ENCODE measurements at regions not wholly inside any gene's neighbourhood (a gene's known extent, or its start where the extent isn't known, plus 50 kb on each side); places are given as distances from the start of the nearest gene placed in this dataset.

DNA sequence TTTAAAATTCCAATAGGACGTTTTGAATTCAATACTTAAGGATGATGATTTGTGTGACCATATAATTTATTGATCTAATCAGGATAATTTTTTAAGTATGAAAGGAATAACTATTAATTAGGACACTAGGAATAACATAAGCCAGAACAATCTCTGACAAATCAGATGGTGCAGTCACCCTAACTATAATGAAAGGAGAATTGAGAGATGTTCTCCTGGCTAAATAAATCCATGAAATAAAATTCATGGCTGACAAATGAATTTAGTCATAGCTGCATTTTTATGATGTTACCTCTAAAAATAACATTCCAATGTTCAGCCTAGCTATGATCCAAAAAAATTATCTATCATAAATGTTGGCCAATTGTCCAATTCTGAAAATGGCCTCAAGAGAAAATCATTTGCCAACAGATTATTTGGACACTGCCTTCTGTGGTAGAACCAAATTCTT is 190.6 kb upstream of the NEIL3 start:
- TF ChIP-seq POLR2A (IDR thresholded peaks at IDR 0.05), result no peak
- TF ChIP-seq, protein P1, sequence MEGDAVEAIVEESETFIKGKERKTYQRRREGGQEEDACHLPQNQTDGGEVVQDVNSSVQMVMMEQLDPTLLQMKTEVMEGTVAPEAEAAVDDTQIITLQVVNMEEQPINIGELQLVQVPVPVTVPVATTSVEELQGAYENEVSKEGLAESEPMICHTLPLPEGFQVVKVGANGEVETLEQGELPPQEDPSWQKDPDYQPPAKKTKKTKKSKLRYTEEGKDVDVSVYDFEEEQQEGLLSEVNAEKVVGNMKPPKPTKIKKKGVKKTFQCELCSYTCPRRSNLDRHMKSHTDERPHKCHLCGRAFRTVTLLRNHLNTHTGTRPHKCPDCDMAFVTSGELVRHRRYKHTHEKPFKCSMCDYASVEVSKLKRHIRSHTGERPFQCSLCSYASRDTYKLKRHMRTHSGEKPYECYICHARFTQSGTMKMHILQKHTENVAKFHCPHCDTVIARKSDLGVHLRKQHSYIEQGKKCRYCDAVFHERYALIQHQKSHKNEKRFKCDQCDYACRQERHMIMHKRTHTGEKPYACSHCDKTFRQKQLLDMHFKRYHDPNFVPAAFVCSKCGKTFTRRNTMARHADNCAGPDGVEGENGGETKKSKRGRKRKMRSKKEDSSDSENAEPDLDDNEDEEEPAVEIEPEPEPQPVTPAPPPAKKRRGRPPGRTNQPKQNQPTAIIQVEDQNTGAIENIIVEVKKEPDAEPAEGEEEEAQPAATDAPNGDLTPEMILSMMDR (IDR thresholded peaks at IDR 0.05), result no peak
- no peak for TF ChIP-seq POLR2AphosphoS5 (IDR thresholded peaks at IDR 0.05)
